ENCODE measurements at regions not wholly inside any gene's neighbourhood (a gene's known extent, or its start where the extent isn't known, plus 50 kb on each side); places are given as distances from the start of the nearest gene placed in this dataset.

DNA sequence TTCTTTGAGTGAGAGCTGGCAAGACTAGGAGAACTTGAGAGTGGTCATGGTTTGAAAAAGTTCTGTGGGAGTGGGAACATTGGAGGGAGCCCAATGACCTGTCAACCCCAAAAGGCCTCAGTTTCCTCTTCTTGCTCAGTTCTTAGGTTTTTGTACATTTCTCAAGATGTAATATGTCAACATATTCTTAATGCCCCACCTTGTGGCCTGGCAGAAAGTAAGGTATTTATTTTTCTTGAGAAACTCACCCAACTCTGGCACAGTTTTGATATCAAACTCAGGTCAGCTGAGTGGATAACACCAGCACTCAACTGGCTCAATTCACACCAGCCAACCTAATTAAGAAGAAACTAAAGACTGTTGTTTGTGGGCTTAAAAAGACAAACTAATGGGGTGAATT, 123.0 kb upstream of the SLC27A6 start:
- TF ChIP-seq, protein P1, sequence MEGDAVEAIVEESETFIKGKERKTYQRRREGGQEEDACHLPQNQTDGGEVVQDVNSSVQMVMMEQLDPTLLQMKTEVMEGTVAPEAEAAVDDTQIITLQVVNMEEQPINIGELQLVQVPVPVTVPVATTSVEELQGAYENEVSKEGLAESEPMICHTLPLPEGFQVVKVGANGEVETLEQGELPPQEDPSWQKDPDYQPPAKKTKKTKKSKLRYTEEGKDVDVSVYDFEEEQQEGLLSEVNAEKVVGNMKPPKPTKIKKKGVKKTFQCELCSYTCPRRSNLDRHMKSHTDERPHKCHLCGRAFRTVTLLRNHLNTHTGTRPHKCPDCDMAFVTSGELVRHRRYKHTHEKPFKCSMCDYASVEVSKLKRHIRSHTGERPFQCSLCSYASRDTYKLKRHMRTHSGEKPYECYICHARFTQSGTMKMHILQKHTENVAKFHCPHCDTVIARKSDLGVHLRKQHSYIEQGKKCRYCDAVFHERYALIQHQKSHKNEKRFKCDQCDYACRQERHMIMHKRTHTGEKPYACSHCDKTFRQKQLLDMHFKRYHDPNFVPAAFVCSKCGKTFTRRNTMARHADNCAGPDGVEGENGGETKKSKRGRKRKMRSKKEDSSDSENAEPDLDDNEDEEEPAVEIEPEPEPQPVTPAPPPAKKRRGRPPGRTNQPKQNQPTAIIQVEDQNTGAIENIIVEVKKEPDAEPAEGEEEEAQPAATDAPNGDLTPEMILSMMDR (IDR thresholded peaks at IDR 0.05) = no peak
- no peak for TF ChIP-seq POLR2A (IDR thresholded peaks at IDR 0.05)

Data from testis (tissue), 2 donors.